LNCAP (cell line): ENCODE measurements at regions not wholly inside any gene's neighbourhood (a gene's known extent, or its start where the extent isn't known, plus 50 kb on each side); places are given as distances from the start of the nearest gene placed in this dataset.

Experiments
- CTCF ChIP-seq: fragments of 450-650 bp; IDR thresholded peaks from 2 replicates; pipeline ENCODE4 v1.5.1; 2017; ENCODE audit warnings: mild to moderate bottlenecking

DNA sequence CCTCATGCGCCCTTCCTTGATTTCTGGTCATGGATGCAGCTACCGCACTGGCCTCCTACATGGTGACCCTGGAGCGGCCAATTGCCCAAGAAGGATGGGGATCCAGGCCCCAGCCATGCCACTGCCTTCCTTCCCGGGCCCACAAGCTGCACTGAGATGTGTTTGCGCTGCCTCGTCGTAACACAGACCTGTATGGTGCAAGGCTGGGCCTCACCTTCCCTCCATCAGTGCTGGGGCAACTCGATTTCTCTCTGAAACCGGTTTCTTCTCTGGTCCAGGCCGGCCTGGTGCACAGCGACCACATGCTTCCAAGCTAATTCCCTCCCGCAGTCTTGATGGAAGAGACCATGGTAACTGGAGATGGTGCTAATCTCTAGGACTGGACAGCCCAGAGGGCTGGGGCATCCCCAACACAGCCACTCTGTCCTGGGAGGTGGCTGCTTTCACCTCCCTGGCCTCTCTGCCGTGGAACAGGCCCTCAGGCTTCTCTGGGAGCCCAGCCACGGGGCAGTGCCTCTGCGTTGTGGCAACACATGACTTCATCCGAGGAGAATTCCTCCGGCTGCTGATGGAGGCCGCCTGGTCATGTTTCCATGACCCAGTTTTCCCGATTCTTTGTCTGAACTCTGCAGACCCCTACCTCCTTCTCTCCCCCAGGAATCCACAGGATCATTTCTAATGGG lies 184.2 kb downstream of the GLI2 start:
- TF ChIP-seq CTCF, result no peak

- no peak for TF ChIP-seq CTCF
Observed at GRCh38 chr2:120920454-120921148, 184.9 kb downstream of the GLI2 start.

- TF ChIP-seq CTCF, result no peak
Observed at GRCh38 chr2:120921457-120921856, 185.8 kb downstream of the GLI2 start.

DNA sequence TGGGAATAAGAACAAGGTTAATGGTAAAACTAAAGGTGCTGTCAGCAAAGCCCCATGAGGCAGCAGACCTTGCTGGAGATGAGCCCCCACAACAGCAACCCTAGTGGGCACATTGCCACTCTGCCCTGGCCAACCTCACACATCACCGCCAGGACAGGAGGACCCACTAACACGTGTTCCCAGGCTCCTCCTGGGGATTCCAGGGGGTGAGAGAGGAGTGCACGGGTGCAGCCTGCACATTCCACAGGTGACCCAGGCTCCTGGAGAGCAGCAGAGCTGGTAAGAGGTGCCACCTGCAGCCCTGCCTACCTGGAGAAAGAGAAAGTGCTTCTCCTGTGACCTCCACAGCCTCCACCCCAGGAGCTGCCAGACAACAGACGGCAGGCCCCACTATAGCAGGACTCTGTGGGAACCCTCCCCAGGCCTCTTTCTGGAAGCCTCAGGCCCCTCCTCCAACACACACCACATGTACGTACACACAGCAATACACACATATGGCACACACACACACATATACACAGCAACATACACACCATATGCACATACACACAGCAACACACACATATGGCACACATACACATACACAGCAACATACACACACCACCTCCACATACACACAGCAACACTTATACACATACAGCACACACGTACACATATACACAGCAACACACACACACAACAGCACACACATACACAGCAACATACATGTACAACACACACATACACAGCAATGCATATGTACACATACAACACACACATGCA lies 187.1 kb downstream of the GLI2 start:
- no peak for TF ChIP-seq CTCF

- TF ChIP-seq CTCF, result no peak
Observed at GRCh38 chr2:120923426-120923825, 187.8 kb downstream of the GLI2 start.

DNA sequence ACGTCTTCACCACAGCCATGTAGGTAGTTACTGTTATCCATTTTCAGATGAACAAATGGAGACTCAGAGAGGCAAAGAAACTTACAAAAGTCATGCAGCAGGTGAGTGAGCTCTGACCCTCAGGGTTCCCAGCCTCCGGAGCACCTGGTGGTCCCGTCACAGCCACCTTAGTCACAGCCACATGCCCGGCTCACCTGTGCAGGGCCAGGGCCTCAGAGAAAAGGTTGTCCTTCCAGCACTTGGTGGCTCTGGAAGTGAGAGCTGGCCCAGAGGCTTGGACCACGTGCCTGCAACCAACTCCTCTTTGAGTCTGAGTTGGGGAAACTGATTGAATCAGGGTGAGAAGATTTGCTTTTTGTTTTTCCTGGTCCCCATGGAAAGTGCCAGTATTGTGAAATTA lies 189.3 kb downstream of the GLI2 start:
- no peak for TF ChIP-seq CTCF

DNA sequence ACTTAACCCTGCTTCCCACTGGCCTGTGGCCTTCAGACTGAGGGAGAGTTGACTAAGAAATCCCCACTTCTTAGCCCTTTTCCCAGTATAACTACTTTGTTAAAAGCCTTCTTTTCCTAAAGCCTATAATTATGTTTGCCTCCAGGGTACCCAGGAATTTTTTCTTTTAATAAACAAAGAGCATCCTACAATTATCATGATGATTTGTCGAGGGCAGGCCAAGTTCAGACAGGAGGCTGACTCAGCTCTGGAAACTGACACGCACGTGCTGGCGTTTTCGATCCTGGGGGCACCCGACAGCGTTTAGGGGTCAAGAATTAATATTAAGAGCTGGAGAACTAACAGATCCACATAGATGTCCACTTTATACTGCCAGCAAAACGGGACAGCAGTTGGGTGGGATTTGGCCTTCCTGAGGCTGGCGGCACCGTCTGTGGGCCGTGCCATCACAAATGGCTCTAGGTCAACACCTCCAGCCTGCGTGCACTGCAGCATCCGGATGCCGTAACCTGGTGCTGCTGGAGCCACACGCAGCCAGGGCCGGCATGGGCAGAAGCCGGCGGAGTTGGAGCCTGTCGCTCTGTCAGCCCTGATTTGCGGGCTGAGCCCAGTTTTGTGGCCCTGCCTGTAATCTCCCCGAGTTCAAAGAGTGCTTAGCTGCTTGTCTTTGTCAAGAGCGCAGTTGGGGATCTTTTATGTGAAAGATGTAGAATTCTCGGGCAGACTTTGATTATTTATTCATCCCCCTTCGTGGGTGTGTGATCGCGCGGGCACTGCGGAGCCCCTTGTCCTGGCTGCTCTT lies 191.0 kb downstream of the GLI2 start:
- TF ChIP-seq CTCF, result no peak
